MM.1S (cell line): ENCODE measurements at regions not wholly inside any gene's neighbourhood (a gene's known extent, or its start where the extent isn't known, plus 50 kb on each side); places are given as distances from the start of the nearest gene placed in this dataset.

ENCODE experiments used
- DNase-seq: peaks from one replicate; pipeline ENCODE4 v3.0.0-alpha.2; 2015
- H2AFZ ChIP-seq: fragments of 300-600 bp; sonication (generic); 2 replicates; pipeline ENCODE4 v1.6.0; 2016; ENCODE audit warnings: antibody characterized with exemption, low read length
- H3F3A ChIP-seq: fragments of 300-600 bp; sonication (generic); 2 replicates; pipeline ENCODE4 v1.6.1; 2016; ENCODE audit warnings: mild to moderate bottlenecking, antibody characterized with exemption, low read length, moderate library complexity, mixed read lengths; ENCODE audit not compliant: insufficient read depth
- H3K27ac ChIP-seq: fragments of 300-600 bp; sonication (generic); 2 replicates; pipeline ENCODE4 v1.5.1; 2016; ENCODE audit warnings: mild to moderate bottlenecking, low read length
- H3K27me3 ChIP-seq: fragments of 300-600 bp; sonication (generic); replicated peaks from 2 replicates; pipeline ENCODE4 v1.6.0; 2016; ENCODE audit warnings: low read length; ENCODE audit not compliant: insufficient read depth
- H3K36me3 ChIP-seq: fragments of 300-600 bp; sonication (generic); replicated peaks from 2 replicates; pipeline ENCODE4 v1.6.1; 2016; ENCODE audit warnings: mild to moderate bottlenecking, low read length, mixed read lengths; ENCODE audit not compliant: insufficient read depth
- H3K4me1 ChIP-seq: fragments of 300-600 bp; sonication (generic); 2 replicates; pipeline ENCODE4 v1.6.1; 2016; ENCODE audit warnings: low read length, mixed read lengths
- H3K4me2 ChIP-seq: fragments of 300-600 bp; sonication (generic); 2 replicates; pipeline ENCODE4 v1.6.0; 2016; ENCODE audit warnings: low read depth, low read length
- H3K4me3 ChIP-seq: fragments of 300-600 bp; sonication (generic); 2 replicates; pipeline ENCODE4 v1.5.1; 2016; ENCODE audit warnings: low read length, mixed read lengths
- H3K79me2 ChIP-seq: fragments of 300-600 bp; sonication (generic); 2 replicates; pipeline ENCODE4 v1.6.1; 2016; ENCODE audit warnings: mixed run types, low read length, mixed read lengths
- H3K9ac ChIP-seq: fragments of 300-600 bp; sonication (generic); 2 replicates; pipeline ENCODE4 v1.6.1; 2016; ENCODE audit warnings: low read length, mixed read lengths
- H3K9me2 ChIP-seq: fragments of 300-600 bp; sonication (generic); replicated peaks from 2 replicates; pipeline ENCODE4 v1.6.1; 2016; ENCODE audit warnings: mild to moderate bottlenecking, low read length, mixed read lengths; ENCODE audit not compliant: insufficient read depth
- H3K9me3 ChIP-seq: fragments of 300-600 bp; sonication (generic); replicated peaks from 2 replicates; pipeline ENCODE4 v1.6.1; 2016; ENCODE audit warnings: mild to moderate bottlenecking, low read length, mixed read lengths; ENCODE audit not compliant: insufficient read depth
- H4K20me1 ChIP-seq: fragments of 300-600 bp; sonication (generic); 2 replicates; pipeline ENCODE4 v1.6.1; 2016; ENCODE audit warnings: mild to moderate bottlenecking, low read length, moderate library complexity, mixed read lengths; ENCODE audit not compliant: insufficient read depth
- EZH2 ChIP-seq: fragments of 300-600 bp; sonication (generic); optimal IDR thresholded peaks from 2 replicates; pipeline ENCODE3; 2017; ENCODE audit warnings: low read depth, mild to moderate bottlenecking, antibody characterized with exemption, low read length, mixed read lengths
- EZH2phosphoT487 ChIP-seq: fragments of 300-600 bp; sonication (generic); IDR thresholded peaks from 2 replicates; pipeline ENCODE4 v1.6.1; 2018; ENCODE audit warnings: antibody characterized with exemption, low read length
- TF ChIP-seq, protein P1 (sequence below): fragments of 300-600 bp; sonication (generic); IDR thresholded peaks from 2 replicates; pipeline ENCODE4 v1.5.1; 2016; ENCODE audit warnings: antibody characterized with exemption, low read length, mixed read lengths

DNA sequence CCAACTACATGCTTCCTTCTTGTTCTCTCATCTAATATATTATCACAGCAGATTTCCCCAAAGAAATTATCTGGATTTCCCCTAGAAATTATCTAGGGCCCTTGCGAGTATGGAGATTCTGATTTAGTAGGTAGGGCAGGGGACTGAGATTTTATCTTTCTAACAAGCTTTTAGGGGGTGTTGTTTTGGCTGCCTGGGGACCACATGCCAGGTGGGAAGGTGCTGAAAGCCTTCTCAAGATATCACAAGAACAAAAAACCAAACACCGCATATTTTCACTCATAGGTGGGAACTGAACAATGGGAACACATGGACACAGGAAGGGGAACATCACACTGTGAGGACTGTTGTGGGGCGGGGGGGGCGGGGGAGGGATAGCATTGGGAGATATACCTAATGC, 146.5 kb upstream of the CDH10 start:
- Histone ChIP-seq H3K27ac (no peak overlapping the region), H4K20me1 (no peaks in the 10 kb centered on the region), H2AFZ (no peak overlapping the region), H3K9me2 (no peaks in the 10 kb centered on the region), H3K36me3 (no peaks in the 10 kb centered on the region), H3K4me1 (no peaks in the 10 kb centered on the region), H3K27me3 (no peaks in the 10 kb centered on the region), H3K9me3 (no peaks in the 10 kb centered on the region), H3K4me3 (no peak overlapping the region), H3F3A (no peaks in the 10 kb centered on the region), H3K9ac (no peak overlapping the region), H3K4me2 (no peak overlapping the region), H3K79me2 (no peaks in the 10 kb centered on the region)
- no peak for TF ChIP-seq EZH2phosphoT487
- DNase-seq: no peak

DNA sequence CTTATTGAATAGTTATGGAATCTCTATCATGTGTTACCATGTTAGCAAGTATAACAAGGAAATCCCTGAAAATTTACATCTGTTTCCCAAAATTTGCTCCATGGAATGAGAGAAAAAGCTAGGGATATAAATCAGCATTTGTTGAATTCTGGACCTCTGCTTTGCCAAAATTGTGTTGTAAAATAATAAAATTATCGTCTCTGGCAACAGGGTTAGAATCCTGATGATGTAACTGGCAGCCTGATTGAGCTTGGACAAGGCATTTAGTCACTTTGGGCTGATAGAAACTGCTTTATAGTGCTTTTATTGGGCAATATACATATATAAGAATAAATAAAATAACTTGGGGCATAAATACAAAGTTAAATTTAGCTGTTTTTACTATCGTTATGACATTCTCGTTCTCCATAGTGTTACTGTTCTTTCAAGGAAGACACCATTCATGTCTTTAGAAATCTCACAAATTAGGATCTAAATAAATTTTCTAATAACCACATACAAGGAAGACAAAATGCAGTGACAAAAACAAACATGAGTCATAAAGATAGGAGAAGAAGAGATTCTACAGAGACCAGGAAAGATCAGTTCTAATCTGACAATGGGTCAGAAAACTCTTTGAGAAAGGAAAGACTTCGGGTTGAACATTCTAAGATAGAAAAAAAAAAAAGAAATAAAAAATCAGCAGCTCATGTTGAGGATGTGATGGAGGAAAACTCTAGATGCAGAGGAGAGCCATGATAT, 145.0 kb upstream of the CDH10 start:
- Histone ChIP-seq H4K20me1 (no peaks in the 10 kb centered on the region), H2AFZ (no peak overlapping the region), H3K9me3 (no peaks in the 10 kb centered on the region), H3K9me2 (no peaks in the 10 kb centered on the region), H3K79me2 (no peaks in the 10 kb centered on the region), H3K4me1 (no peaks in the 10 kb centered on the region), H3F3A (no peaks in the 10 kb centered on the region), H3K27me3 (no peaks in the 10 kb centered on the region), H3K9ac (no peak overlapping the region), H3K4me2 (no peak overlapping the region), H3K4me3 (no peak overlapping the region), H3K36me3 (no peaks in the 10 kb centered on the region), H3K27ac (no peak overlapping the region)
- DNase-seq: no peak
- TF ChIP-seq EZH2phosphoT487 (no peak), EZH2 (no peak)
- TF ChIP-seq, protein P1, sequence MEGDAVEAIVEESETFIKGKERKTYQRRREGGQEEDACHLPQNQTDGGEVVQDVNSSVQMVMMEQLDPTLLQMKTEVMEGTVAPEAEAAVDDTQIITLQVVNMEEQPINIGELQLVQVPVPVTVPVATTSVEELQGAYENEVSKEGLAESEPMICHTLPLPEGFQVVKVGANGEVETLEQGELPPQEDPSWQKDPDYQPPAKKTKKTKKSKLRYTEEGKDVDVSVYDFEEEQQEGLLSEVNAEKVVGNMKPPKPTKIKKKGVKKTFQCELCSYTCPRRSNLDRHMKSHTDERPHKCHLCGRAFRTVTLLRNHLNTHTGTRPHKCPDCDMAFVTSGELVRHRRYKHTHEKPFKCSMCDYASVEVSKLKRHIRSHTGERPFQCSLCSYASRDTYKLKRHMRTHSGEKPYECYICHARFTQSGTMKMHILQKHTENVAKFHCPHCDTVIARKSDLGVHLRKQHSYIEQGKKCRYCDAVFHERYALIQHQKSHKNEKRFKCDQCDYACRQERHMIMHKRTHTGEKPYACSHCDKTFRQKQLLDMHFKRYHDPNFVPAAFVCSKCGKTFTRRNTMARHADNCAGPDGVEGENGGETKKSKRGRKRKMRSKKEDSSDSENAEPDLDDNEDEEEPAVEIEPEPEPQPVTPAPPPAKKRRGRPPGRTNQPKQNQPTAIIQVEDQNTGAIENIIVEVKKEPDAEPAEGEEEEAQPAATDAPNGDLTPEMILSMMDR: no peak

DNA sequence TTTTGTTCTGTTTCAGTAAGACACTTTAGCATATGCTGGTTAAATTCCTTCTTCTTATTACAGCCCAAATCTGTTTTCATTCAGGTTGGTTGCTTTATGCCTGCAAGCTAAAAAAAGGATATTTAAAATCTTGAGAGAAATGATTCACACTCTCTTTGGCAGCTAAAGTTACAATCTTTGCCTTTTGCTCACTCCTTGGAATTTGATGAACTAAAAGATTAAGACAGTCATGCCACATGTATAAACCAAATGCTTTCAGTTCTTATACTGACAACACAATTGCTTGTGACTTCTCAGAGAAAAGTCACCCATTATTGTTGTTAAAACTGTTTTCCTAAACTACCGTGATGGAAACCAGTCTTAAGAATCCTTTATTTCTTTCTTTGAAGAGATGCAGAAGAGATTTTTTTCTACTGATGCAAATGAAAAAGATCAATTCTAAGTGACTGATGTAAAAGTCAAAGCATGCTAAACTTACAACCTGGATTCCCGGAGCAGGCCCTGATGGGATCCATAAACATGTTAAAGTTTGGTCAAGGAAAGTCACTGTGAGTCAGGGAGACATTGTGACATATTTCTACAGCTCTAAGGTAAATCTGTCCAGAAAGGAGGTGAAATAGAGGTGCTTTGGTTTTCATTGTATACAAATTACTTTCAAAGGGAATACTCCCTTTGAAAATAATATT, 144.2 kb upstream of the CDH10 start:
- Histone ChIP-seq H3K9ac (no peak overlapping the region), H3K36me3 (no peaks in the 10 kb centered on the region), H3K9me3 (no peaks in the 10 kb centered on the region), H3K27me3 (no peaks in the 10 kb centered on the region), H3K9me2 (no peaks in the 10 kb centered on the region), H3K4me2 (no peak overlapping the region), H3F3A (no peaks in the 10 kb centered on the region), H3K27ac (no peak overlapping the region), H3K79me2 (no peaks in the 10 kb centered on the region), H4K20me1 (no peaks in the 10 kb centered on the region), H3K4me1 (no peaks in the 10 kb centered on the region), H3K4me3 (no peak overlapping the region), H2AFZ (no peak overlapping the region)
- DNase-seq: no peak
- TF ChIP-seq, protein P1: no peak
- no peak for TF ChIP-seq EZH2phosphoT487
- no peak for TF ChIP-seq EZH2

DNA sequence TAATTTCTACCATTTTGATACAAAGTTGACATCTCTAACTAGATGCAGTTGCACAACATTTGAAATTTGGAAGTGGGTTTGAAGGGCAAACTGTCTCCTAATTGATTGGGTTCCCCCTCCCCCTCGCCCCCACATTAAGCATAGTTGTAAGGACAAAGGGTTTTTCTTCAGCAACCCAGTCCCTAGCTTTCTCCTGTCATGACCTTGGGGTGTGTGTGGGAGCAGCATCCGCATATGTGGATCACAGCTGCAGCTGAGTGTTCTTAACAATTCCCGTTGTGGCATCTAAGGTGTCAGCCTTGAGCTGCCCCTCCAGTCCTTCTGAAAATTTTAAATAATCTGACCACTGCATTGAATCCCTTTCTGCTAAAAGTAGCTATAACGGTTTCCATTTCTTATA, 141.3 kb upstream of the CDH10 start:
- Histone ChIP-seq H3K9me3 (no peaks in the 10 kb centered on the region), H4K20me1 (no peaks in the 10 kb centered on the region), H3K4me1 (no peaks in the 10 kb centered on the region), H3K27ac (no peak overlapping the region), H3K4me3 (no peak overlapping the region), H3K9me2 (no peaks in the 10 kb centered on the region), H3K27me3 (no peaks in the 10 kb centered on the region), H3K79me2 (no peaks in the 10 kb centered on the region), H3K4me2 (no peak overlapping the region), H3F3A (no peaks in the 10 kb centered on the region), H2AFZ (no peak overlapping the region), H3K36me3 (no peaks in the 10 kb centered on the region), H3K9ac (no peak overlapping the region)
- TF ChIP-seq, protein P1: no peak
- no peak for DNase-seq
